GM21423 (cell line): ENCODE measurements at regions not wholly inside any gene's neighbourhood (a gene's known extent, or its start where the extent isn't known, plus 50 kb on each side); places are given as distances from the start of the nearest gene placed in this dataset.
"Not testable (repeated sequence)": the region's sequence is repeated elsewhere in the genome, so short reads cannot be mapped to it uniquely, and the experiment has no call there.

Experiments
- ATAC-seq: cut with Tn5 transposase; IDR thresholded peaks from one replicate; pipeline ENCODE4 v1.9.1; 2021; ENCODE audit warnings: mild to moderate bottlenecking, moderate library complexity; ENCODE audit not compliant: unreplicated experiment

GRCh38 chr16:59163371-59164055, 429.4 kb upstream of the GOT2 start:
- ATAC-seq, result no peak

GRCh38 chr16:59161679-59162078, 427.6 kb upstream of the GOT2 start:
- ATAC-seq, result no peak

GRCh38 chr16:59154295-59154694, 420.2 kb upstream of the GOT2 start:
- ATAC-seq, result no peak

GRCh38 chr16:59148769-59149155, 414.6 kb upstream of the GOT2 start:
- no peak for ATAC-seq

GRCh38 chr16:59148056-59148768, 414.1 kb upstream of the GOT2 start:
- ATAC-seq, result no peak

GRCh38 chr16:59146140-59146539, 412.0 kb upstream of the GOT2 start:
- ATAC-seq, result no peak

GRCh38 chr16:59144841-59145240, 410.7 kb upstream of the GOT2 start:
- no peak for ATAC-seq

- no peak for ATAC-seq
These were observed 410.2 kb upstream of the GOT2 start for GRCh38 chr16:59144326-59144725.

- no peak for ATAC-seq
These were observed 392.4 kb upstream of the GOT2 start for GRCh38 chr16:59126486-59126885.

- no peak for ATAC-seq
These were observed 389.9 kb upstream of the GOT2 start for GRCh38 chr16:59124056-59124455.

- ATAC-seq, result no peak
These were observed 389.4 kb upstream of the GOT2 start for GRCh38 chr16:59123479-59123878.

GRCh38 chr16:59122262-59122537, 388.1 kb upstream of the GOT2 start:
- ATAC-seq, result no peak

GRCh38 chr16:59121411-59122261, 387.5 kb upstream of the GOT2 start:
- no peak for ATAC-seq

- no peak for ATAC-seq
These were observed 382.6 kb upstream of the GOT2 start for GRCh38 chr16:59116744-59117143.

GRCh38 chr16:59114790-59115189, 380.7 kb upstream of the GOT2 start:
- ATAC-seq, result no peak

- no peak for ATAC-seq
These were observed 379.0 kb upstream of the GOT2 start for GRCh38 chr16:59113004-59113670.

- no peak for ATAC-seq
These were observed 377.2 kb upstream of the GOT2 start for GRCh38 chr16:59111280-59111679.

GRCh38 chr16:59108374-59108773, 374.3 kb upstream of the GOT2 start:
- ATAC-seq, result no peak

- not testable (repeated sequence) for ATAC-seq
These were observed 362.6 kb upstream of the GOT2 start for GRCh38 chr16:59096682-59097081.

- no peak for ATAC-seq
These were observed 356.4 kb upstream of the GOT2 start for GRCh38 chr16:59090541-59090940.

GRCh38 chr16:59088431-59088830, 354.3 kb upstream of the GOT2 start:
- ATAC-seq, result no peak
